CD14-positive monocyte (primary cell): ENCODE measurements at regions not wholly inside any gene's neighbourhood (a gene's known extent, or its start where the extent isn't known, plus 50 kb on each side); places are given as distances from the start of the nearest gene placed in this dataset.

Experiments used
- DNase-seq, 3 donors: peaks; one replicate each; pipeline ENCODE4 v3.0.0-alpha.2; 2011 to 2022
- H2AFZ ChIP-seq: 2 replicates; pipeline ENCODE4 v1.6.0; 2012; ENCODE audit warnings: mild to moderate bottlenecking, low read depth, low read length, inconsistent platforms; ENCODE audit not compliant: insufficient read depth, poor library complexity, severe bottlenecking
- H3K27ac ChIP-seq, 2 donors: 1 replicate in 1 of 2; 2 replicates in 1 of 2; pipeline ENCODE4 v1.5.1; 2012 to 2013; ENCODE audit warnings: low read length in 2 of 2, control low read depth in 1 of 2, inconsistent platforms in 1 of 2, low read depth in 1 of 2, mild to moderate bottlenecking in 1 of 2
- H3K27me3 ChIP-seq, 2 donors: one replicate each; pipeline versions ENCODE4 v1.6.0 to v1.6.1; 2011 to 2013; ENCODE audit warnings: low read length in 2 of 2; ENCODE audit not compliant: control insufficient read depth in 2 of 2, insufficient read depth in 2 of 2
- H3K36me3 ChIP-seq, 2 donors: replicated peaks in 1 of 2; 1 replicate in 1 of 2; 2 replicates in 1 of 2; pipeline versions ENCODE4 v1.5.1 to v1.6.1; 2012 to 2013; ENCODE audit warnings: low read length in 2 of 2, control low read depth in 1 of 2, inconsistent platforms in 1 of 2, mild to moderate bottlenecking in 1 of 2; ENCODE audit not compliant: insufficient read depth in 2 of 2, control insufficient read depth in 1 of 2
- H3K4me1 ChIP-seq, 2 donors: 1 replicate in 1 of 2; 2 replicates in 1 of 2; pipeline versions ENCODE4 v1.5.1 to v1.6.1; 2012 to 2013; ENCODE audit warnings: low read length in 2 of 2, control low read depth in 1 of 2, inconsistent platforms in 1 of 2, mild to moderate bottlenecking in 1 of 2, moderate library complexity in 1 of 2; ENCODE audit not compliant: insufficient read depth in 2 of 2, control insufficient read depth in 1 of 2
- H3K4me2 ChIP-seq: replicated peaks from 2 replicates; pipeline ENCODE3; 2012; ENCODE audit warnings: low read length, moderate library complexity, mild to moderate bottlenecking; ENCODE audit not compliant: poor library complexity, severe bottlenecking; ENCODE audit errors: extremely low read depth
- H3K4me3 ChIP-seq, 3 experiments: fragments of 200-600 bp in 1 of 3; sonication (generic) in 1 of 3; replicated peaks in 1 of 3; 1 replicate in 2 of 3; 2 replicates in 1 of 3; pipeline ENCODE4 v1.5.1; 2011 to 2013; ENCODE audit warnings: low read length in 3 of 3, mild to moderate bottlenecking in 3 of 3, control low read depth in 2 of 3, low read depth in 2 of 3, inconsistent platforms in 1 of 3, moderate library complexity in 1 of 3
- H3K79me2 ChIP-seq: 2 replicates; pipeline ENCODE4 v1.6.0; 2012; ENCODE audit warnings: mild to moderate bottlenecking, control low read depth, inconsistent platforms, low read length, moderate library complexity; ENCODE audit not compliant: insufficient read depth
- H3K9ac ChIP-seq: 2 replicates; pipeline ENCODE4 v1.6.0; 2017; ENCODE audit warnings: low read length, mild to moderate bottlenecking; ENCODE audit not compliant: insufficient read depth, poor library complexity, severe bottlenecking
- H3K9me3 ChIP-seq, 2 donors: replicated peaks in 1 of 2; 1 replicate in 1 of 2; 2 replicates in 1 of 2; pipeline versions ENCODE4 v1.5.1 to v1.6.1; 2012 to 2013; ENCODE audit warnings: low read length in 2 of 2, control low read depth in 1 of 2; ENCODE audit not compliant: control insufficient read depth in 1 of 2, insufficient read depth in 1 of 2
- H4K20me1 ChIP-seq: 2 replicates; pipeline ENCODE4 v1.6.0; 2012; ENCODE audit warnings: mild to moderate bottlenecking, low read length, control low read depth, moderate library complexity; ENCODE audit not compliant: insufficient read depth
- H3K27ac Mint-ChIP-seq, 7 donors: one replicate each; pipeline ENCODE4 v1.8.0; 2020; ENCODE audit warnings: mild to moderate bottlenecking in 7 of 7, mixed read lengths in 7 of 7, moderate library complexity in 6 of 7, inconsistent platforms in 2 of 7
- H3K27me3 Mint-ChIP-seq, 3 donors: one replicate each; pipeline ENCODE4 v1.8.0; 2021 to 2022; ENCODE audit warnings: low read depth in 3 of 3, mild to moderate bottlenecking in 3 of 3, mixed read lengths in 3 of 3, moderate library complexity in 3 of 3, inconsistent platforms in 1 of 3
- H3K36me3 Mint-ChIP-seq, 2 donors: one replicate each; pipeline ENCODE4 v1.8.0; 2020; ENCODE audit warnings: mixed read lengths in 2 of 2, inconsistent platforms in 1 of 2, mild to moderate bottlenecking in 1 of 2
- H3K4me1 Mint-ChIP-seq: one replicate; pipeline ENCODE4 v1.8.0; 2020; ENCODE audit warnings: mild to moderate bottlenecking, mixed read lengths
- H3K4me3 Mint-ChIP-seq, 2 donors: one replicate each; pipeline ENCODE4 v1.8.0; 2020; ENCODE audit warnings: mild to moderate bottlenecking in 2 of 2, mixed read lengths in 2 of 2, moderate library complexity in 1 of 2
- H3K9me3 Mint-ChIP-seq, 7 donors: one replicate each; pipeline ENCODE4 v1.8.0; 2020 to 2022; ENCODE audit warnings: mixed read lengths in 7 of 7, mild to moderate bottlenecking in 6 of 7, moderate library complexity in 6 of 7, inconsistent platforms in 2 of 7
- CTCF ChIP-seq: fragments of 200-600 bp; IDR thresholded peaks from one replicate; pipeline ENCODE4 v1.8.0; 2022; ENCODE audit warnings: antibody characterized with exemption, mild to moderate bottlenecking
- WGBS: methylation state at CpG from one replicate; pipeline ENCODE4 v1.1.5; 2013; ENCODE audit warnings: missing lambda C conversion rate; ENCODE audit not compliant: insufficient coverage; 5-methylcytosine and 5-hydroxymethylcytosine counted together
- intact Hi-C, 2 donors: fragments of 100-400 bp; cut with micrococcal nuclease; formaldehyde crosslinking; loops; one replicate each; pipeline versions ENCODE4 v1.15.0 to v1.15.1; 2023

DNA sequence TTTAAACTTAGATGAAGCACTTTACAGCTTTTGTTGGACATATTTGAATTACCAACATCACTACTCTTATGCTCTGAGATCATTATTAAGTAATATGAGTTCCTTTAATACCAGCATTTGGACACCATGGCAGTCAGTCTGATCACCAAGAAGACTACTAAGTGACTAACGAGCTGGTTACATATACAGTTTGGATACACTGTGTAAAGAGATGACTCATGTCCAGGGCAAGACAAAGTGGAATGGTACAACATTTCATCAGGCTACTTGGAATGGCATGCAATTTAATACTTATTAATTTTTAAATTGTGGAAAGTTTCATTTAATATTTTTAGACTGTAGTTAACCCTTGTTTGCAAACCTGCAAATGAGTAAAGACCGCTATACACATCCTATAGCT is 237.4 kb upstream of the PRDM9 start:
- H3K9me3 Mint-ChIP-seq: peaks cover 0 to 6% (median 0%) of the 10 kb centered on the region in 7 donors

GRCh38 chr5:23268136-23268535 is 239.3 kb upstream of the PRDM9 start:
- Histone ChIP-seq H3K27ac (no peak overlapping the region), H3K9me3 (no peaks in the 10 kb centered on the region), H3K4me2 (no peak overlapping the region), H3K79me2 (no peaks in the 10 kb centered on the region), H3K27me3 (no peaks in the 10 kb centered on the region), H3K4me1 (no peaks in the 10 kb centered on the region), H4K20me1 (no peaks in the 10 kb centered on the region), H2AFZ (no peak overlapping the region), H3K36me3 (no peaks in the 10 kb centered on the region), H3K9ac (no peak overlapping the region), H3K4me3 (no peak overlapping the region)
- Mint-ChIP-seq H3K4me3 (no peak overlapping the region), H3K27me3 (no peaks in the 10 kb centered on the region), H3K27ac (no peak overlapping the region), H3K4me1 (no peaks in the 10 kb centered on the region), H3K36me3 (no peaks in the 10 kb centered on the region), H3K9me3 (peaks cover 0 to 2% (median 0%) of the 10 kb centered on the region in 7 donors)
- no peak for DNase-seq
- TF ChIP-seq CTCF: no peak
- intact Hi-C loops: no loop called here
- 78% methylated on average over 7 of the region's 10 CpGs for WGBS

More for the DNA sequence above, 237.4 kb upstream of the PRDM9 start:
- no peak for DNase-seq
- Histone ChIP-seq H3K79me2 (no peaks in the 10 kb centered on the region), H3K27ac (no peak overlapping the region), H3K36me3 (no peaks in the 10 kb centered on the region), H4K20me1 (no peaks in the 10 kb centered on the region), H3K27me3 (no peaks in the 10 kb centered on the region), H3K4me2 (no peak overlapping the region), H3K4me3 (no peak overlapping the region), H3K4me1 (no peaks in the 10 kb centered on the region), H3K9ac (no peak overlapping the region), H2AFZ (no peak overlapping the region), H3K9me3 (no peaks in the 10 kb centered on the region)
- H3K27ac Mint-ChIP-seq: no peak overlapping the region
- H3K4me1 Mint-ChIP-seq: no peaks in the 10 kb centered on the region
- WGBS: no CpG with 5 or more reads among the region's 2 CpGs
- H3K27me3 Mint-ChIP-seq: no peaks in the 10 kb centered on the region
- H3K36me3 Mint-ChIP-seq: no peaks in the 10 kb centered on the region
- H3K4me3 Mint-ChIP-seq: no peak overlapping the region
- intact Hi-C loops: no loop called here
- TF ChIP-seq CTCF: no peak
